ENCODE measurements at regions not wholly inside any gene's neighbourhood (a gene's known extent, or its start where the extent isn't known, plus 50 kb on each side); places are given as distances from the start of the nearest gene placed in this dataset.

DNA sequence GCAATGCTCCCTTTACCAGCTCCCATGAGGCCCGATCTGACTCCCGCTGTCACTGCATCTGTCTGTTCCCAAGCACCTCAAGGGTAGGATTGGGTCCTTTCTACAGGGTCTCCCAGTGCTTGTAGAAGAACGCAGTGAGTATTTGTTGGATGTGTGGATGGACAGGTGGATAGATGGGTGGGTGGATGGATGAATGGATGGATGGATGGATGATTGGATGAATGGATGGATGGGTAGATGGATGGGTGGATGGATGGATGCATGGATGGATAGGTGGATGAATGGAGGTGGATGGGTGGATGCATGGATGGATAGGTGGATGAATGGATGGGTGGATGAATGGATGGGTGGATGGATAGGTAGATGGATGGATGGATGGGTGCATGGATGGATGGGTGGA is 91.6 kb downstream of the HS1BP3 start:
- DNase-seq (ENCODE audit: extremely low read depth in 1 of 2, low read depth in 1 of 2): no peak

DNA sequence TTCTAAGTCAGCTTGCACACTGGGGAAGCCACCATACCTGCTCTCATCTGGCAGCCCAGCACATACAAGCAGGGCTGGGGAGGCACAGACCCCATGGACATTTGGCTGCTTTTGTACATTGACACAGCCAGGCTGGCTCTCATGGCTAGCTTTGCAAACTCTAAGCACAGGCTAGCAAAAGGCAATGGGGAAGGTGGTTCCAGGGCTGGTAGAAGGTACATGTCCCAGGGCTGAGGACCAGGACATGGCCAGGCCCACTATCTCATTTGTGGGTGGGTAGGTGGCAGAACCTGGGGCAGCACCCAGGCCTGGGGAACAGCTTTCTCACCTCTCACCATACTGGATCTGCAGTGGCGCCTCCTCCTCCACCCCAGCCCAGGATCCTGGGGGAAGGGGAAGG is 90.9 kb downstream of the HS1BP3 start:
- DNase-seq (ENCODE audit: extremely low read depth in 1 of 2, low read depth in 1 of 2): no peak

DNA sequence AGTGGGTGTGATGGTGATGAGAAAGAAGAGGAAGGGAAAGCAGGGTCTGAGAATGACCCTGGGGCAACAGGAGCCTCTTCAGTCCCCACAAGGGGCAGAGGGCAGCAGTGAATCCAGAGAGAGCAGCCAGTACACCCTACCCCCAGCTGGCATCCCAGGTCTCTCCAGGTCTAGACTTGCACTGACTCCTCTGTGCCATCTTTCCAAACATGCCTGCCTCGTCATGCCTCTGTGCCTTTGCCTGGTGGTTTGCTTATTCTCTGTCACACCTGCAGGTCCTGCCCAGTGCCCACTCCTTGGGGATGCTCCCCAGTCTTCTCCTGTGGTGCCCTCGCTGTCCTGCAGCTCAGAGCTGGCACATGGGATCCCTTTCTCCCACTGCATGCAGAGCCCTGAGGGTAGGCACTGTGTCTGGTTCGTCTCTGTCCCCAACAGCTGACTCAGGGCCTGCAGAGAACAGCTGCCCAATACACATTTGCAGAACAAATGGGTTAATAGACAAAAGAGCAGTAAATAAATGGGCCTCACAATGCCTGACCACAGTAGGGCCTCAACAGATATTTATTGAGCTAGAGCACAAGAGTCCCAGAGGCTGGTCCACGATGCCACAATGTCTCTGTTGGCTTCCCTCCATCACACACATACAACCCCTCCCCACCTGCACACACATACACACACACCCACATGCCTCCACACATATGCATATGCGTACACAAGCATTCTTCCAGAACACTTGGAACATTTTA is 89.8 kb downstream of the HS1BP3 start:
- DNase-seq (ENCODE audit: extremely low read depth in 1 of 2, low read depth in 1 of 2): no peak

DNA sequence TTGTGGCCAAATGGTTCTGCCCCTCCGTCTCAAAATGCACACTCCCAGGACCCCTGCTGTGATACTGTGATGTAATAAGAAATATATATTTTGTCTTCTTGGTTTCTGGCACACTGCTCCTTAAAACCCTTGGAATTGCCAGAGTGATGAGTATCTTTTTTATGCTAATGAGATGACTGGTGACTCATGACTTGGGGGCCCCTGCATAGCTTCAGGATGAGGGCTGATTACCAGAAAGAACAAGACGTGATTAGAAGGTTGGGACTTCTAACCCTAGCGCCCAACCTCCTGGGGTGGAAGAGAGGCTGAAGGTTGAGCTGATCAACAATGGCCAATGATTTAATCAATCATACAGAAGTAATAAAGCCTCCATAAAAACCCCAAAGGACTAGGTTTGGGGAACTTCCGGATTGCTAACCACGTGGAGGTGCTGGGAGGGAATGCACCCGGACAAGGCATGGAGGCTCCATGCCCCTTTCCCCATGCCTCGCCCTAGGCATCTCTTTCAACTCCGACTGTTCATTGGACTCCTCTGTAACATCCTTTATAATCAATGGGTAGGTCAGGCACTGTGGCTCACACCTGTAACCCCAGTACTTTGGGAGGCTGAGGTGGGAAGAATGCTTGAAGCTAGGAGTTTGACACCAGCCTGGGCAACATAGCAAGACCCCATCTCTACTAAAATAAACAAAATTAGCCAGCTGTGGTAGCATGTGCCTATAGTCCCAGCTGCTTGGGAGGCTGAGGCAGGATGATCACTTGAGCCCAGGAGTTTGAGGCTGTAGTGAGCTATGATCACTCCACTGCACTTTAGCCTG is 89.1 kb downstream of the HS1BP3 start:
- DNase-seq (ENCODE audit: extremely low read depth in 1 of 2, low read depth in 1 of 2): no peak

DNA sequence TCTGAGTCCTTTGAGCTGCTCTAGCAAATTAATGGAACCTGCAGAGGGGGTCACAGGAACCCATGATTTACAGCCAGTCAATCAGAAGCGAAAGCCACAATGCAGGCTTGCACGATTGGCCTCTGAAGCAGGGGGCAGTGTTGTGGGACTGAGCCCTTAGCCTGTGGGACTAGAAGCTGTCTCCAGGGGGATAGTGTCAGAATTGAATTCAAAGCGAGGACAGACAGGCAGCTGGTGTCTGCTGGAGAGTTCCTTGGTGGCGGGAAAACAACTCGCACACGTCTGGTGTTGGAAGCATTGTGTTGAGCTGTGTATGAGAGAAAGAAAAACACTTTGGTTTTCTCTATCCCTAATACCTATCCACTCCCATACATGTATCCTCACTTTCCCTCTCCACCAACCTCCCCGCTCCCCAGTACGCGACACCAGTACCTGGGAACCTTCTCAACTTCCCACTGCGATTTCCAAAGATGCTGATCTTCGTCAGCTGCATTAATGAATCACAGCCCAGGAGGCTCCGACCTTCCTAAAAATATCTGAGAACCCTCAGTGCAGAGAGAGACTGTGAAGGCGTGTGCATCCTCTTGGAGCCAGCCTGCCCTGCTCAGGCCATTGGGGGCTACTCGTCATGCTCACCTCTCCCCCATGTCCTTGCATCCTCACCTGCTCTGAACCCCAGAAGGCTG is 88.2 kb downstream of the HS1BP3 start:
- DNase-seq (ENCODE audit: extremely low read depth in 1 of 2, low read depth in 1 of 2): no peak

DNA sequence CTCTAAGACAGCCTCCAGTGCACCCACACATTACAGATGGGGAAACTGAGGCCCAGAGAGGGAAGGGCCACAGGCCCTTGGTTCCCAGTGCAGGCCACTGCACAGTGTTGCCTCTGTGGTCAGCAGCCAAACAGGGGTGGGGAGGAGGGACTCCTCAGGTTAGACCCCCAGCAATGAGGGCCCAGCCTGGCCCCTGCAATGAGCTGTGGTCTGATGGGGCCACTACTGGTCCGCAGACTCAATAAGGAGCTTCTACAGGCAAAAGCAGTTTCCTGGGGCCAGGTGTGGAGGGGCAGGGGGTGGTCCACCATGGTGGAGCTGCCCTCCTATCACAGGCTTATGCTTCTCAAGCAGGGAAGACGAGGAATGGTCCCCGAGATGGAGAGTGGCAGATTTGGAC is 87.6 kb downstream of the HS1BP3 start:
- DNase-seq (ENCODE audit: extremely low read depth in 1 of 2, low read depth in 1 of 2): no peak

DNA sequence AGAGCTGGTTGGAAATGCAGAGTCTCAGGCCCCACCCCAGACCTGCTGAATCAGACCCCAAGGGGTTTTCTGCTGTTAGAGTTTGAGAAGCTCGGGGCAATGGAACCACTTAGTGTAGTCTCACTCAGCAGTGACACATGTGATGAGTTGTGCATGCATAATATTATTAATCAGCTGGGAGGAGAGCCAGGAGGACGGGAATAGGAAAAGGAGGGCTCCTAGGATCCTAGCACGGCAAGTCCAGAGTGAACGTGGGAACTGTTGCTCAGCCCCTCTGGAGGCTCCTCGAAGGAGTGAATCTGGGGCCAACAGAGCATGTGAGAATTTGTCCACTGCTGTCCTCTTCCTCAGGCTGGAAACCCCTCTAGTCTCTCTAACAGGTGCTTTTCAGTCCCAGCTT is 87.1 kb downstream of the HS1BP3 start:
- no peak for DNase-seq (ENCODE audit: extremely low read depth in 1 of 2, low read depth in 1 of 2)

DNA sequence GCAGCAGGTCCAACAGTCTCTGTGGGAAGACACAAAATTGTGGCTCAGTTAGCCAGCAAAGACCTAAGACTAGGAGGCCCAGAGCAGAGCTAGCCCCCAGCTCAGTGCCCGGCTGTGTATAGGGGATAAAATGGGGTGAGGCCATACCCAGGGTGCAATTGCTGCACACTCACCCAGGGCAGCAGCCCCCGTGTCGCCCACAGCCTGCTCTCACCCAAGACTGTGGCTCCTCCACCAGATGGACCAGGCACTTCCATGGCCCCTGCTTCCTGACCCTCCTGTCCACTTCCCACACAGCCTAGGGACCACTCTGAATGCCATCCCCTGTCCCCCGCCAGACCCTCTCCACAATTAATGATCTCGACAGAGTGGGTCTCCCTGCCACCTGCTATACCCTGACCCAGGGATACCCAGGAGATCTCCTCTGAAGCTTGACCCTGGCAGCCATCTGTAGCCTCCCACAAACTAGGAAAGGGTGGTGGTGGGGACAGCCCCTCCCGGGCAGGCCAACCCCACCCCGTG is 85.7 kb downstream of the HS1BP3 start:
- no peak for DNase-seq (ENCODE audit: extremely low read depth in 1 of 2, low read depth in 1 of 2)

DNA sequence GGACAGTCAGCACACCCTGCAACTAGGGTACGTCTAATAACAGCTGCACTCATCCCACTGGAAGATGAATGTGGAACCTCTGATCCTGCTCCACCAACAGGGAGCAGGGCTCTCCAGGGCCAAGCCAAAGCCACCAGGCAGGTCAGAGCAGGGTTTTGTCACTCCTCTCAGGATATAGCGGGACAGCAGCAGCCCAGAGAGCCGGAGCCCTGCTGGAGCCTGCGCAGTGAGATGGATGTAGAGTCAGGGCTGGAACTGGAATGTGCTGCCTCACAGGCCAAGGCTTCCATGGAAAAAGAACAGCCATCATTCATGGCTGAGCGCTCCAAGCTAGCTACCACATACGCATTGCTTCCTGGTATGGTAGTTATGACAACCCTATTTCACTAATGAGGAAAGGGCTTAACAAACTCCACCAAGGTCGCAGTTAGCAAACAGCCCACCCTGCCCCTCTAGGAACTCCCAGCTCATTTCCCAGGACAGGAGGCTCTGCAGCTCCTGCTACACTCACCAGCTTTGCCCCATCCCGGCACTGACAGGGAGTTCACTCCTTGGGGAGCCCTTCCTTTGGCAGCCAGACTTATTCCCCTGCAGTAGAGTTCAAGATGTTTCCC is 85.2 kb downstream of the HS1BP3 start:
- DNase-seq (ENCODE audit: extremely low read depth in 1 of 2, low read depth in 1 of 2): no peak

DNA sequence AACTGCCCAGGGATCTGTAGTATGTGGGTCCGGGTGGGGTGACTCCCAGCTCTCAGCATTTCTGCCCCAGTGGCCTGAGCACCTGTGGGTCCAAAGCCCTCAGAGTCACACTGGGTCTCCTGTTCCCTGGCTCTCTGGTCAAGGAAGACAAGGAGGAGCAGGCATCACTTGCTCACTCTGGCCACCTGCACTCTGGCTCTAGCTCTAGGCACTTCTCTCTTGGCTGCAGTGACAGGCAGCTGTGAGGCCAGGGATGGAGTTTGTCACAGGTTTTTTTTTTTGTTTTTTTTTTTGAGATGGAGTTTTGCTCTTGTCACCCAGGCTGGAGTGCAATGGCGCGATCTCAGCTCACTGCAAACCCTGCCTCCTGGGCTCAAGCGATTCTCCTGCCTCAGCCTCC is 84.6 kb downstream of the HS1BP3 start:
- DNase-seq (ENCODE audit: extremely low read depth in 1 of 2, low read depth in 1 of 2): no peak

DNA sequence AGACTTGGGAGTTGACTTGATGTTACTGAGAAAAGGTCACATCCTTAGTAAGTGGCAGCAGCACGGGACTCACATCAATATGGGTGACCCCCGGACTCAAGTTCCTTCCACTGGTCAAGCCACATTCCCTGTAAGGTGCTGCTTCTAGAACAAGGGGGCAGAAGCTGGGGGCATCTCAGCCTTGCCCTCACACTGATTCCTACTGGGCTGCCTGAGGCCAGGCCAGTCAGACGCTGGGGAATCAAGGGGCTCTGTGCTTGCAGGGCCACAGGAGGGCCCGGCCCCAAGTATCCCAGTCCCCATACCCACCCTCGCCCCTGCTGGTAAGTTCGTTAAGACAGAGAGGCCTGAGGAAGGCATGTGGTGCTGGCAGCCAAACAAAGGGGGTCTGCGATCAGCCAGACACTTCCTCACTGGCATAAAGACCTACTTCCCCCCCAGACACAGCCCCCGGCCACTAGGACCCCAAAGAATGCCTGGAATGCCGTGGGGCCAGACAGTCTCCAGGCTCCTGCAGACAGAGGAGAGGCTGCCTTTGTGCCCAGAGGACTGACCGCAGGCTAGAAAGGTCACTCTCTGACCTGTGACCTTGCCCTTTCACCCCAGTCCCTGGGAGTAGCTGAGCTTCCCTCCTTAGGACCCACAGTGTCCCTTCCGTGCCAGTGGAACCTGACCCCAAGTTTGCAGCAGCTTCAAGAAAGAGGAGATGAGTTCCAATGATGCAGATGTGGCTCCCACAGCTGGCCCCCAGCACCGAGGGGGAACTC is 83.6 kb downstream of the HS1BP3 start:
- DNase-seq (ENCODE audit: extremely low read depth in 1 of 2, low read depth in 1 of 2): no peak

Data from stimulated activated CD8-positive, alpha-beta memory T cell treated with anti-CD3 and anti-CD28 coated beads, Interleukin-7, amount 100 ng/mL, for 48 hours (primary cell).